ENCODE measurements at regions not wholly inside any gene's neighbourhood (a gene's known extent, or its start where the extent isn't known, plus 50 kb on each side); places are given as distances from the start of the nearest gene placed in this dataset.
A peak's percentile ranks its signal among the peaks of the same experiment; 100 is the strongest.
"Not testable (repeated sequence)": the region's sequence is repeated elsewhere in the genome, so short reads cannot be mapped to it uniquely, and the experiment has no call there.

- no peak for DNase-seq (ENCODE audit: low read depth, low spot score)
Observed at GRCh38 chr1:187878883-187879282, 1050.1 kb downstream of the PLA2G4A start.

GRCh38 chr1:187883356-187883755, 1054.6 kb downstream of the PLA2G4A start:
- DNase-seq (ENCODE audit: low read depth, low spot score) = no peak

GRCh38 chr1:187891993-187892682, 1063.4 kb downstream of the PLA2G4A start:
- no peak for DNase-seq (ENCODE audit: low read depth, low spot score)

GRCh38 chr1:187892683-187893039, 1063.9 kb downstream of the PLA2G4A start:
- no peak for DNase-seq (ENCODE audit: low read depth, low spot score)

- DNase-seq (ENCODE audit: low read depth, low spot score) = no peak
Observed at GRCh38 chr1:187893471-187893870, 1064.7 kb downstream of the PLA2G4A start.

- no peak for DNase-seq (ENCODE audit: low read depth, low spot score)
Observed at GRCh38 chr1:187894349-187894748, 1065.6 kb downstream of the PLA2G4A start.

GRCh38 chr1:187903223-187903622, 1074.5 kb downstream of the PLA2G4A start:
- no peak for DNase-seq (ENCODE audit: low read depth, low spot score)

GRCh38 chr1:187909382-187909781, 1080.6 kb downstream of the PLA2G4A start:
- no peak for DNase-seq (ENCODE audit: low read depth, low spot score)

GRCh38 chr1:187911820-187912219, 1083.1 kb downstream of the PLA2G4A start:
- DNase-seq (ENCODE audit: low read depth, low spot score) = no peak

GRCh38 chr1:187920976-187921375, 1092.2 kb downstream of the PLA2G4A start:
- no peak for DNase-seq (ENCODE audit: low read depth, low spot score)

GRCh38 chr1:187921426-187921825, 1092.7 kb downstream of the PLA2G4A start:
- DNase-seq (ENCODE audit: low read depth, low spot score) = no peak

GRCh38 chr1:187922255-187922654, 1093.5 kb downstream of the PLA2G4A start:
- DNase-seq (ENCODE audit: low read depth, low spot score) = no peak

- DNase-seq (ENCODE audit: low read depth, low spot score) = no peak
Observed at GRCh38 chr1:187924252-187924651, 1095.5 kb downstream of the PLA2G4A start.

GRCh38 chr1:187928288-187928687, 1099.5 kb downstream of the PLA2G4A start:
- peak; percentile 55 for DNase-seq (ENCODE audit: low read depth, low spot score)

- no peak for DNase-seq (ENCODE audit: low read depth, low spot score)
Observed at GRCh38 chr1:187928696-187929095, 1099.9 kb downstream of the PLA2G4A start.

GRCh38 chr1:187931776-187932175, 1103.0 kb downstream of the PLA2G4A start:
- DNase-seq (ENCODE audit: low read depth, low spot score) = no peak

GRCh38 chr1:187933562-187934419, 1105.0 kb downstream of the PLA2G4A start:
- no peak for DNase-seq (ENCODE audit: low read depth, low spot score)

GRCh38 chr1:187936667-187937066, 1107.9 kb downstream of the PLA2G4A start:
- no peak for DNase-seq (ENCODE audit: low read depth, low spot score)

GRCh38 chr1:187938092-187938491, 1109.3 kb downstream of the PLA2G4A start:
- DNase-seq (ENCODE audit: low read depth, low spot score) = no peak

GRCh38 chr1:187942986-187943385, 1114.2 kb downstream of the PLA2G4A start:
- DNase-seq (ENCODE audit: low read depth, low spot score) = no peak

GRCh38 chr1:187943606-187944403, 1115.1 kb downstream of the PLA2G4A start:
- no peak for DNase-seq (ENCODE audit: low read depth, low spot score)

GRCh38 chr1:187946661-187947060, 1117.9 kb downstream of the PLA2G4A start:
- not testable (repeated sequence) for DNase-seq (ENCODE audit: low read depth, low spot score)
